ENCODE measurements at regions not wholly inside any gene's neighbourhood (a gene's known extent, or its start where the extent isn't known, plus 50 kb on each side); places are given as distances from the start of the nearest gene placed in this dataset.

- no peak for DNase-seq (ENCODE audit: low read depth, low spot score)
These were observed 214.1 kb upstream of the COPS8 start for GRCh38 chr2:236871500-236872001.

- no peak for DNase-seq (ENCODE audit: low read depth, low spot score)
These were observed 213.7 kb upstream of the COPS8 start for GRCh38 chr2:236872015-236872414.

- no peak for DNase-seq (ENCODE audit: low read depth, low spot score)
These were observed 212.7 kb upstream of the COPS8 start for GRCh38 chr2:236872981-236873380.

GRCh38 chr2:236873636-236874035 lies 212.1 kb upstream of the COPS8 start:
- no peak for DNase-seq (ENCODE audit: low read depth, low spot score)

GRCh38 chr2:236874866-236875481 lies 210.7 kb upstream of the COPS8 start:
- no peak for DNase-seq (ENCODE audit: low read depth, low spot score)

- DNase-seq (ENCODE audit: low read depth, low spot score), result no peak
These were observed 209.7 kb upstream of the COPS8 start for GRCh38 chr2:236875906-236876505.

- no peak for DNase-seq (ENCODE audit: low read depth, low spot score)
These were observed 209.0 kb upstream of the COPS8 start for GRCh38 chr2:236876642-236877041.

- DNase-seq (ENCODE audit: low read depth, low spot score), result no peak
These were observed 207.7 kb upstream of the COPS8 start for GRCh38 chr2:236877972-236878371.

GRCh38 chr2:236879416-236879963 lies 206.2 kb upstream of the COPS8 start:
- no peak for DNase-seq (ENCODE audit: low read depth, low spot score)

GRCh38 chr2:236882074-236882473 lies 203.6 kb upstream of the COPS8 start:
- DNase-seq (ENCODE audit: low read depth, low spot score), result no peak

- no peak for DNase-seq (ENCODE audit: low read depth, low spot score)
These were observed 202.8 kb upstream of the COPS8 start for GRCh38 chr2:236882930-236883329.

- no peak for DNase-seq (ENCODE audit: low read depth, low spot score)
These were observed 201.9 kb upstream of the COPS8 start for GRCh38 chr2:236883819-236884218.

GRCh38 chr2:236884569-236885175 lies 201.0 kb upstream of the COPS8 start:
- no peak for DNase-seq (ENCODE audit: low read depth, low spot score)

GRCh38 chr2:236886456-236886855 lies 199.2 kb upstream of the COPS8 start:
- DNase-seq (ENCODE audit: low read depth, low spot score), result no peak

- DNase-seq (ENCODE audit: low read depth, low spot score), result no peak
These were observed 198.2 kb upstream of the COPS8 start for GRCh38 chr2:236887531-236887930.

- DNase-seq (ENCODE audit: low read depth, low spot score), result no peak
These were observed 197.5 kb upstream of the COPS8 start for GRCh38 chr2:236887953-236888793.

GRCh38 chr2:236888794-236889780 lies 196.6 kb upstream of the COPS8 start:
- no peak for DNase-seq (ENCODE audit: low read depth, low spot score)

- no peak for DNase-seq (ENCODE audit: low read depth, low spot score)
These were observed 195.6 kb upstream of the COPS8 start for GRCh38 chr2:236889791-236890704.

GRCh38 chr2:236892721-236893120 lies 193.0 kb upstream of the COPS8 start:
- no peak for DNase-seq (ENCODE audit: low read depth, low spot score)

- no peak for DNase-seq (ENCODE audit: low read depth, low spot score)
These were observed 190.9 kb upstream of the COPS8 start for GRCh38 chr2:236894791-236895190.
